ENCODE measurements at regions not wholly inside any gene's neighbourhood (a gene's known extent, or its start where the extent isn't known, plus 50 kb on each side); places are given as distances from the start of the nearest gene placed in this dataset.
"Not testable (repeated sequence)": the region's sequence is repeated elsewhere in the genome, so short reads cannot be mapped to it uniquely, and the experiment has no call there.

DNA sequence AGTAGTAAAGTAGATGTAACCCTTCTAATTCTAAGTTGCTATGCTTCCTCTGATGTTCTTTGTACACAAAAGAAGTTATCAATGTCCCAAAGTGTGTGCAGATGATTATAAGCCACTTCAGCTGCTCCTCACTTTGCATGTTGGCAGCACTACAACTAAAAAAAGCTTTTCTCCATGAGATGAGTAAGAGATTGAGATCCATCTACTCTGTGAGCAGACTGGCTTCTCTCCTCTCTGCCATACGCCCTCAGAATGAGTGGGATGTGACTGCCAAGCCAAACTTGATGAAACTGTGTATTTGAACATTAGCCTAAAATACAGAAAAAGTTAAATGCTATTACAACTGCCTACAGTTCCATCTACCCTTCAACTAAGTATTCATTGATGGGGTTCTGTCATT lies 102.9 kb upstream of the ETV1 start:
- no peak for DNase-seq
- intact Hi-C loops (cut with DNase I), result no loop called here
- no peak for ATAC-seq (ENCODE audit: poor library complexity)

GRCh38 chr7:14085901-14086300 lies 96.4 kb upstream of the ETV1 start:
- DNase-seq (no peak), ATAC-seq (ENCODE audit: poor library complexity) (no peak)
- intact Hi-C loops (cut with DNase I), result no loop called here

DNA sequence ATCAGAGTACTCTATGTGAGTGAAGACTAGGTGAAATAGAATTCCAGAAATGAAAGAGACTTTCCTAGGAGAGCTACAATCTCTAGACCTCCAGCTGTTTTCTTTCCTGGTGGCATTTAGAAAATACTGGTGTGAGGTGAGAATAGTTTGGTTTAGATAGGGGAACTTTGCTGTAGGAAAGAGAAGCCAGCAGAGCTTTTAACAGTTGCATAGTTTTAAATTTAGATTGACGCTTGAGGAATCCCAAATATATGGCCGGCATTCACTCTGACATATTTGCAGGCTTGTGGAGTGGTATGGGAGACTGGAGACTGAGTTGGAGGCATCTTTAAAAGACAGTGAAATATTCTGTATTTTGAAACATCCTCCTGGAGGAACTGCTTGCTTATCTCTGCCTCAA lies 94.3 kb upstream of the ETV1 start:
- intact Hi-C loops (cut with DNase I), result no loop called here
- DNase-seq (no peak), ATAC-seq (ENCODE audit: poor library complexity) (no peak)

- intact Hi-C loops (cut with DNase I), result no loop called here
- DNase-seq (no peak), ATAC-seq (ENCODE audit: poor library complexity) (no peak)
Measured at GRCh38 chr7:14073988-14074387, 84.5 kb upstream of the ETV1 start.

DNA sequence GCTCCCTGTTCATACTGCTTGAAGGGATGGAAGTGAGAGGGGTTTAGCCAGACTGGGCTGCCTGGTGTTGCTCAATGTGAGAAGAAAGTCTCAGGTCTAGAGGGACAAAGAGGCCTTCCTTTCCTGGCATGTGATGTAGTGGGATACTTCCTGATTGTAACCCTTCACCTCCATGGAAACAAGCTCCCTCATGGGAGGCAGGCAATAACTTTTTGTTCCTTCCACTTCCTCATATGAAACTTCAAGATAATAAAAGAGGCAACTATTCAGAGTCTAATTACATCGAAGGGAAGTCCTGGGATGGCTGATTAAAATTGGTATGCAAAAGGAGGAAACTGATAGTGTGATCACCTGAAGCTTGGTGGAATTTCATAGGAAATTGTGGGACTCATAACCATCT lies 84.1 kb upstream of the ETV1 start:
- intact Hi-C loops (cut with DNase I), result no loop called here
- DNase-seq, result no peak
- ATAC-seq (ENCODE audit: poor library complexity), result peak; percentile 65

GRCh38 chr7:14071045-14071444 lies 81.6 kb upstream of the ETV1 start:
- intact Hi-C loops (cut with DNase I), result no loop called here
- no peak for DNase-seq

GRCh38 chr7:14069961-14070360 lies 80.5 kb upstream of the ETV1 start:
- no peak for DNase-seq
- ATAC-seq (ENCODE audit: poor library complexity), result no peak
- intact Hi-C loops (cut with DNase I), result no loop called here

More at GRCh38 chr7:14071045-14071444, 81.6 kb upstream of the ETV1 start:
- no peak for ATAC-seq (ENCODE audit: poor library complexity)

GRCh38 chr7:14066783-14067182 lies 77.3 kb upstream of the ETV1 start:
- DNase-seq; intact Hi-C loops (cut with DNase I); ATAC-seq (ENCODE audit: poor library complexity): not testable (repeated sequence)

- no peak for ATAC-seq (ENCODE audit: poor library complexity)
- no peak for DNase-seq
- intact Hi-C loops (cut with DNase I), result no loop called here
Measured at GRCh38 chr7:14065286-14065685, 75.8 kb upstream of the ETV1 start.

DNA sequence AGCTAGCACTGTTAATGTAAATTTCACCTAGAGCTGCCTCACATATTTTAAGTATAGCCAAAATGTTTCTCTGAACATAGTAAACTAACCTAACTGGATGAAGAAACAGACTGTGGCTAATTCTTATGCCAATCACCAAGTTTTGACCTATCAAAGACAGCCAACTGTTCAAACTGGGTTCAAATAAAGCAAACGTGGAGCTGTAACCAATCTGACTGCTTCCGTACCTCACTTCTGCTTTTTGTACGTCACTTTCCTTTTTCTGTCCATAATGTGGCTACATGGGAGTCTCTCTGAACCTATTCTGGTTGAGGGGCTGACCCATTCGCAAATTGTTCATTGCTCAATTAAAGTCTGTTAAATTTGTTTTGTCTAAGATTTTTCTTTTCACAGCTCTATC lies 66.3 kb upstream of the ETV1 start:
- DNase-seq, result no peak
- intact Hi-C loops (cut with DNase I), result no loop called here
- ATAC-seq (ENCODE audit: poor library complexity), result no peak

DNA sequence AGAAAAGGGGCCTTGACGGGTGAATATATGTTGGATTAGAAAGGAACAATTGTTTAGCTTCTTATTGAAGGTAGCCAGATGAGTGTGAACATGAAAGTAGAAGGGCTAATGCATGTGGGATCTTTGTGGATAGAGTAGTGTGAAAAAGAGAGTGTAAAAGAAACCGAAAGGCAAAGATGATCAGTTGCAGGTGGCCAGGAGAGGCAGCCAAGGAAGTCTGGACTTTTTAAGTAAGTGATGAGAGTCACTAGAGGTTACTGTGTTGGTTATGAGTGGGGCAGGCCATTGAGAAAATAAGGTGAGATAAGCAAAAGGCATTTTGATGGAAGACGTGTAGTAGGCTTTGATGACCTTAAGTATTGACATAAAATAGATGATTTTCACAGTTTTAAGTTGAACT lies 64.7 kb upstream of the ETV1 start:
- DNase-seq, result no peak
- no peak for ATAC-seq (ENCODE audit: poor library complexity)
- intact Hi-C loops (cut with DNase I), result no loop called here

- intact Hi-C loops (cut with DNase I), result no loop called here
- ATAC-seq (ENCODE audit: poor library complexity), result no peak
Measured at GRCh38 chr7:14048889-14049288, 59.4 kb upstream of the ETV1 start.

GRCh38 chr7:14047709-14048399 lies 58.4 kb upstream of the ETV1 start:
- no peak for ATAC-seq (ENCODE audit: poor library complexity)
- intact Hi-C loops (cut with DNase I), result no loop called here
- DNase-seq, result no peak

More at GRCh38 chr7:14048889-14049288, 59.4 kb upstream of the ETV1 start:
- DNase-seq, result no peak

GRCh38 chr7:14045651-14046050 lies 56.2 kb upstream of the ETV1 start:
- DNase-seq, result no peak
- intact Hi-C loops (cut with DNase I), result no loop called here
- ATAC-seq (ENCODE audit: poor library complexity), result no peak

- DNase-seq, result no peak
- intact Hi-C loops (cut with DNase I), result no loop called here
- no peak for ATAC-seq (ENCODE audit: poor library complexity)
Measured at GRCh38 chr7:14040528-14040927, 51.1 kb upstream of the ETV1 start.

Measured in Right ventricle myocardium superior (tissue), 1 donor.